Liver (tissue), 3 donors: ENCODE measurements at regions not wholly inside any gene's neighbourhood (a gene's known extent, or its start where the extent isn't known, plus 50 kb on each side); places are given as distances from the start of the nearest gene placed in this dataset.

Experiments used
- CTCF ChIP-seq: fragments of 150-350 bp; IDR thresholded peaks from 2 replicates; pipeline ENCODE4 v1.5.1; 2017; ENCODE audit warnings: improper control_type of control experiment, low read depth, low read length; ENCODE audit not compliant: missing input control
- MAX ChIP-seq: IDR thresholded peaks from 2 replicates; pipeline ENCODE4 v1.6.1; 2016; ENCODE audit warnings: antibody characterized with exemption
- RAD21 ChIP-seq, 2 donors: IDR thresholded peaks; 2 replicates each; pipeline ENCODE4 v1.6.1; 2016; ENCODE audit warnings: antibody characterized with exemption in 2 of 2, mild to moderate bottlenecking in 2 of 2
- YY1 ChIP-seq: IDR thresholded peaks from 2 replicates; pipeline ENCODE4 v1.6.1; 2016; ENCODE audit warnings: antibody characterized with exemption, mild to moderate bottlenecking
- donor health status: healthy.
- donor health status: healthy.

GRCh38 chr1:239617731-239618130 lies 231.4 kb downstream of the CHRM3 start:
- TF ChIP-seq RAD21 (IDR thresholded peaks at IDR 0.05) (no peak), CTCF (no peak), MAX (no peak), YY1 (no peak)
